SK-N-SH (cell line): ENCODE measurements at regions not wholly inside any gene's neighbourhood (a gene's known extent, or its start where the extent isn't known, plus 50 kb on each side); places are given as distances from the start of the nearest gene placed in this dataset.

Source experiments
- RCOR1 ChIP-seq: fragments of 150-350 bp; IDR thresholded peaks from 2 replicates; pipeline ENCODE4 v1.6.1; 2017; ENCODE audit warnings: antibody characterized with exemption, low read length
- TF ChIP-seq, protein P1 (sequence below): fragments of 200-600 bp; sonication (generic); IDR thresholded peaks from 2 replicates; pipeline ENCODE4 v1.6.1; 2017; ENCODE audit warnings: antibody characterized with exemption, mild to moderate bottlenecking, moderate library complexity

DNA sequence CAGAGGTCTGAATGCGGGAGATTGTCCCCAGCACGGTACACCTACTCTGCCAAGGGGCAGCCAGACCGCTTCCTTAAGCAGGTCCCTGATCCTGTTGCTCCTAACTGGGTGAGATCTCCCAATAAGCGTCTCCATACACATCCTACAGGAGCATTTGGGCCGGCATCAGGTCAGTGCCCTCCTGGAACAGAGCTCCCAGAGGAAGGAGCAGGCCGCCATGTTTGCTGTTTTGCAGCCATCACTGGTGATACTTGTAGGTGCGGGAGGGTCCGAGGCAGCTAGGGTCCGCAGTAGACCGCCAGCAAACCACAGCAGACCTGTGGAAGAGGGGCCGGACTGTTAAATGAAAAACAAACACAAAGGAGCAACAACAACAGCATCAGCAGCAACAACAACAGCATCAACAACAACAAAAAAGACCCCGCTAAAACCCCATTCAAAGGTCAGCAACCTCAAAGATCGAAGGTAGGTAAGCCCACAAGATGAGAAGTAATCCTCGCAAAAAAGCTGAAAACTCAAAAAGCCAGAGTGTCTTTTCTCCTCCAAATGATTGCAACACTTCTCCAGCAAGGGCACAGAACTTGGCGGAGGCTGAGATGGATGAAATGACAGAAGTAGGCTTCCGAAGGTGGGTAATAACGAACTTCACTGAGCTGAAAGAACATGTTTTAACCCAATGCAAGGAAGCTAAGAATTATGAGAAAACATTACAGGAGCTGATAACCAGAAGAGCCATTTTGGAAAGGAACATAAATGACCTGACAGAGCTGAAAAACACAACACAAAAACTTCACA, 79.0 kb upstream of the CDH7 start:
- TF ChIP-seq RCOR1: no peak
- TF ChIP-seq, protein P1, sequence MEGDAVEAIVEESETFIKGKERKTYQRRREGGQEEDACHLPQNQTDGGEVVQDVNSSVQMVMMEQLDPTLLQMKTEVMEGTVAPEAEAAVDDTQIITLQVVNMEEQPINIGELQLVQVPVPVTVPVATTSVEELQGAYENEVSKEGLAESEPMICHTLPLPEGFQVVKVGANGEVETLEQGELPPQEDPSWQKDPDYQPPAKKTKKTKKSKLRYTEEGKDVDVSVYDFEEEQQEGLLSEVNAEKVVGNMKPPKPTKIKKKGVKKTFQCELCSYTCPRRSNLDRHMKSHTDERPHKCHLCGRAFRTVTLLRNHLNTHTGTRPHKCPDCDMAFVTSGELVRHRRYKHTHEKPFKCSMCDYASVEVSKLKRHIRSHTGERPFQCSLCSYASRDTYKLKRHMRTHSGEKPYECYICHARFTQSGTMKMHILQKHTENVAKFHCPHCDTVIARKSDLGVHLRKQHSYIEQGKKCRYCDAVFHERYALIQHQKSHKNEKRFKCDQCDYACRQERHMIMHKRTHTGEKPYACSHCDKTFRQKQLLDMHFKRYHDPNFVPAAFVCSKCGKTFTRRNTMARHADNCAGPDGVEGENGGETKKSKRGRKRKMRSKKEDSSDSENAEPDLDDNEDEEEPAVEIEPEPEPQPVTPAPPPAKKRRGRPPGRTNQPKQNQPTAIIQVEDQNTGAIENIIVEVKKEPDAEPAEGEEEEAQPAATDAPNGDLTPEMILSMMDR: no peak
